Ishikawa (cell line): ENCODE measurements at regions not wholly inside any gene's neighbourhood (a gene's known extent, or its start where the extent isn't known, plus 50 kb on each side); places are given as distances from the start of the nearest gene placed in this dataset.

Source experiments
- CEBPB ChIP-seq: IDR thresholded peaks from 2 replicates; pipeline ENCODE4 v1.6.1; 2012
- CREB1 ChIP-seq: IDR thresholded peaks from 2 replicates; pipeline ENCODE4 v1.6.1; 2012; ENCODE audit warnings: low read depth
- EGR1 ChIP-seq: IDR thresholded peaks from 2 replicates; pipeline ENCODE4 v1.6.1; 2012
- EP300 ChIP-seq: IDR thresholded peaks from 2 replicates; pipeline ENCODE4 v1.6.1; 2012; ENCODE audit warnings: borderline replicate concordance
- FOXM1 ChIP-seq: IDR thresholded peaks from 2 replicates; pipeline ENCODE4 v1.6.1; 2012; ENCODE audit warnings: low read depth, borderline replicate concordance
- MAX ChIP-seq: IDR thresholded peaks from 2 replicates; pipeline ENCODE4 v1.6.1; 2012
- NFIC ChIP-seq: IDR thresholded peaks from 2 replicates; pipeline ENCODE4 v1.6.1; 2012
- RAD21 ChIP-seq: IDR thresholded peaks from 2 replicates; pipeline ENCODE4 v1.6.1; 2012; ENCODE audit warnings: low read depth
- REST ChIP-seq: IDR thresholded peaks from 2 replicates; pipeline ENCODE4 v1.6.1; 2012; ENCODE audit warnings: low read depth, mild to moderate bottlenecking
- TAF1 ChIP-seq: IDR thresholded peaks from 2 replicates; pipeline ENCODE4 v1.6.1; 2012; ENCODE audit warnings: low read depth, mild to moderate bottlenecking
- TCF12 ChIP-seq: IDR thresholded peaks from 2 replicates; pipeline ENCODE4 v1.6.1; 2012; ENCODE audit warnings: low read depth
- TEAD4 ChIP-seq: IDR thresholded peaks from 2 replicates; pipeline ENCODE4 v1.6.1; 2012
- USF1 ChIP-seq: IDR thresholded peaks from 2 replicates; pipeline ENCODE4 v1.6.1; 2012
- YY1 ChIP-seq: IDR thresholded peaks from 2 replicates; pipeline ENCODE4 v1.6.1; 2012; ENCODE audit warnings: low read depth
- ZBTB7A ChIP-seq: IDR thresholded peaks from 2 replicates; pipeline ENCODE4 v1.6.1; 2012; ENCODE audit warnings: low read depth

GRCh38 chr1:30378003-30378596, 345.3 kb downstream of the MATN1 start:
- TF ChIP-seq CEBPB (no peak), CREB1 (no peak), NFIC (no peak), USF1 (no peak), ZBTB7A (no peak), MAX (no peak), FOXM1 (no peak), YY1 (no peak), RAD21 (no peak), TCF12 (no peak), EGR1 (no peak), REST (no peak), TAF1 (no peak), EP300 (no peak), TEAD4 (no peak)

GRCh38 chr1:30377230-30378002, 346.0 kb downstream of the MATN1 start:
- TF ChIP-seq CREB1 (no peak), ZBTB7A (no peak), CEBPB (no peak), TCF12 (no peak), MAX (no peak), RAD21 (no peak), REST (no peak), YY1 (no peak), FOXM1 (no peak), TAF1 (no peak), USF1 (no peak), TEAD4 (no peak)

- TF ChIP-seq TAF1, result no peak
- no peak for TF ChIP-seq EGR1
- no peak for TF ChIP-seq RAD21
- no peak for TF ChIP-seq MAX
- no peak for TF ChIP-seq USF1
- TF ChIP-seq YY1, result no peak
- no peak for TF ChIP-seq TEAD4
- no peak for TF ChIP-seq FOXM1
- no peak for TF ChIP-seq ZBTB7A
Measured at GRCh38 chr1:30376054-30376697, 347.2 kb downstream of the MATN1 start.

GRCh38 chr1:30375156-30375555, 348.2 kb downstream of the MATN1 start:
- TF ChIP-seq TCF12, result no peak
- no peak for TF ChIP-seq RAD21
- TF ChIP-seq TAF1, result no peak
- TF ChIP-seq MAX, result no peak
- no peak for TF ChIP-seq CEBPB
- TF ChIP-seq YY1, result no peak
- no peak for TF ChIP-seq ZBTB7A
- no peak for TF ChIP-seq REST
- TF ChIP-seq USF1, result no peak
- TF ChIP-seq TEAD4, result no peak
